Endothelial cell of umbilical vein (primary cell): ENCODE measurements at regions not wholly inside any gene's neighbourhood (a gene's known extent, or its start where the extent isn't known, plus 50 kb on each side); places are given as distances from the start of the nearest gene placed in this dataset.

Source experiments
- FOS ChIP-seq: IDR thresholded peaks from 2 replicates; pipeline ENCODE4 v1.6.1; 2011; ENCODE audit warnings: mild to moderate bottlenecking, low read length, moderate library complexity, borderline replicate concordance; ENCODE audit not compliant: insufficient read depth
- POLR2A ChIP-seq: IDR thresholded peaks from 2 replicates; pipeline ENCODE4 v1.6.1; 2012; ENCODE audit warnings: low read depth, mild to moderate bottlenecking, control low read depth, low read length
- TF ChIP-seq, protein P1 (sequence below), 2 donors: IDR thresholded peaks; 1 replicate in 1 of 2; 2 replicates in 1 of 2; pipeline ENCODE4 v1.5.1; 2011; ENCODE audit warnings: low read length in 2 of 2, mild to moderate bottlenecking in 2 of 2, moderate library complexity in 2 of 2, control low read depth in 1 of 2, inconsistent platforms in 1 of 2, low read depth in 1 of 2; ENCODE audit not compliant: insufficient read depth in 1 of 2; ENCODE audit errors: extremely low read depth in 1 of 2

DNA sequence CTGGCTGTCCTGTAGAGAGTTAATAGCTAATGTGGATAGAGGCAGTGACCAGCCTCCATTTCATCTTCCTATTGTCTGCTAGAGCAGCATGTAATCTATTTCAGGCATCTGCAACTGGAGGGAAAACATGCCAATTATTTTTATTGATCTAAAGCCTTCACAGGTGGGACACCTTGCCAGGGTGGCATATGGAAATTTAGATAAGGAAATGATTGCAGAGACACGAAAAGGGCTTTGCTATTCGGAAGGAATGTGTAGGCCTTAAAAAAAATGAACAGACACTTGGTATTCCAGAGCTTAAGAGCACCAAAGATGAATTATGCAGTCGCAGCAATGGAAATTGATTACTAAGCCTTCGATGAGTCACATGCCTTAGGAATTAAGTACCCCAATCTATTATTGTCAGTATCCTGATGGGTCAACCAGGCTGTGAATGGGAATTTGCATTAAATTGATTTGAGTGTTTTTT is 454.7 kb downstream of the SQOR start:
- TF ChIP-seq, protein P1, sequence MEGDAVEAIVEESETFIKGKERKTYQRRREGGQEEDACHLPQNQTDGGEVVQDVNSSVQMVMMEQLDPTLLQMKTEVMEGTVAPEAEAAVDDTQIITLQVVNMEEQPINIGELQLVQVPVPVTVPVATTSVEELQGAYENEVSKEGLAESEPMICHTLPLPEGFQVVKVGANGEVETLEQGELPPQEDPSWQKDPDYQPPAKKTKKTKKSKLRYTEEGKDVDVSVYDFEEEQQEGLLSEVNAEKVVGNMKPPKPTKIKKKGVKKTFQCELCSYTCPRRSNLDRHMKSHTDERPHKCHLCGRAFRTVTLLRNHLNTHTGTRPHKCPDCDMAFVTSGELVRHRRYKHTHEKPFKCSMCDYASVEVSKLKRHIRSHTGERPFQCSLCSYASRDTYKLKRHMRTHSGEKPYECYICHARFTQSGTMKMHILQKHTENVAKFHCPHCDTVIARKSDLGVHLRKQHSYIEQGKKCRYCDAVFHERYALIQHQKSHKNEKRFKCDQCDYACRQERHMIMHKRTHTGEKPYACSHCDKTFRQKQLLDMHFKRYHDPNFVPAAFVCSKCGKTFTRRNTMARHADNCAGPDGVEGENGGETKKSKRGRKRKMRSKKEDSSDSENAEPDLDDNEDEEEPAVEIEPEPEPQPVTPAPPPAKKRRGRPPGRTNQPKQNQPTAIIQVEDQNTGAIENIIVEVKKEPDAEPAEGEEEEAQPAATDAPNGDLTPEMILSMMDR (IDR thresholded peaks at IDR 0.05; ENCODE audit: extremely low read depth in 1 of 2, insufficient read depth in 1 of 2, low read depth in 1 of 2, low read length in 2 of 2) = no peak
- TF ChIP-seq FOS (no peak), POLR2A (no peak)
